A549 (cell line): ENCODE measurements at regions not wholly inside any gene's neighbourhood (a gene's known extent, or its start where the extent isn't known, plus 50 kb on each side); places are given as distances from the start of the nearest gene placed in this dataset.

Source experiments
- ATAC-seq, 2 experiments: fragments of 200-7000 bp in 1 of 2; fragments of >200 bp in 1 of 2; cut with Nextera tagmentation in 1 of 2; cut with Tn5 transposase in 1 of 2; 3 replicates each; pipeline versions ENCODE4 v1.8.0 to v1.9.1; 2018 to 2020; ENCODE audit warnings: mild to moderate bottlenecking in 1 of 2, moderate library complexity in 1 of 2
- CTCF ChIA-PET: fragments of 300-600 bp; sonication (Branson Sonifier 250); formaldehyde crosslinking; extraction: SDS; loops from one replicate; lab custom pipeline; 2021; ENCODE audit warnings: antibody characterized with exemption, inconsistent platforms; lab: Yijun Ruan, JAX
- POLR2A ChIA-PET: fragments of 350-600 bp; formaldehyde crosslinking; extraction: SDS; loops from one replicate; lab custom pipeline; 2021; ENCODE audit warnings: antibody characterized with exemption, inconsistent platforms; lab: Yijun Ruan, JAX
- DNase-seq, 2 experiments: peaks; one replicate each; pipeline versions ENCODE4 v3.0.0 to v3.0.0-alpha.2; 2011 to 2016; ENCODE audit warnings: low read depth in 1 of 2, low spot score in 1 of 2
- FAIRE-seq: peaks from 2 replicates; lab custom pipeline; 2011; peaks lifted over from hg19 to GRCh38; lab: Jason Lieb, UNC
- H3K27ac ChIP-seq, 2 experiments: fragments of >200 bp; sonication (Bioruptor Twin); formaldehyde crosslinking; 3 replicates each; pipeline ENCODE4 v1.5.1; 2016 to 2017
- H3K4me1 ChIP-seq: fragments of >200 bp; sonication (Bioruptor Twin); formaldehyde crosslinking; 3 replicates; pipeline ENCODE4 v1.6.1; 2016
- H3K4me2 ChIP-seq: fragments of >200 bp; sonication (Bioruptor Twin); formaldehyde crosslinking; 3 replicates; pipeline ENCODE4 v1.6.1; 2016
- H3K4me3 ChIP-seq: fragments of >200 bp; sonication (Bioruptor Twin); formaldehyde crosslinking; 3 replicates; pipeline ENCODE4 v1.5.1; 2016
- H3K9me3 ChIP-seq: fragments of >200 bp; sonication (Bioruptor Twin); formaldehyde crosslinking; 3 replicates; pipeline ENCODE4 v1.6.1; 2016
- ATOH8 ChIP-seq: fragments of 250-450 bp; sonication (Bioruptor Pico); IDR thresholded peaks from 2 replicates; pipeline ENCODE4 v1.5.0; 2020; ENCODE audit warnings: low read depth, mild to moderate bottlenecking, moderate library complexity
- BHLHE40 ChIP-seq: IDR thresholded peaks from 2 replicates; pipeline ENCODE4 v1.6.1; 2012; ENCODE audit warnings: low read depth, low read length, inconsistent platforms
- CBX8 ChIP-seq: fragments of 200-600 bp; sonication (generic); IDR thresholded peaks from 2 replicates; pipeline ENCODE4 v1.6.1; 2016
- CEBPB ChIP-seq, 2 experiments: fragments of >200 bp in 1 of 2; sonication (Bioruptor Twin) in 1 of 2; formaldehyde crosslinking in 1 of 2; IDR thresholded peaks; 2 replicates each; pipeline ENCODE4 v1.6.1; 2012 to 2016
- CHD2 ChIP-seq: fragments of 150-350 bp; IDR thresholded peaks from 2 replicates; pipeline ENCODE4 v1.6.1; 2014; ENCODE audit warnings: low read length; ENCODE audit not compliant: partially characterized antibody
- E2F6 ChIP-seq: IDR thresholded peaks from 2 replicates; pipeline ENCODE4 v1.6.1; 2012; ENCODE audit warnings: low read depth, borderline replicate concordance
- EHMT2 ChIP-seq: fragments of 200-600 bp; sonication (generic); IDR thresholded peaks from 2 replicates; pipeline ENCODE4 v1.6.1; 2016; ENCODE audit warnings: antibody characterized with exemption, low read depth, mild to moderate bottlenecking, moderate library complexity
- FOXS1 ChIP-seq: fragments of 250-450 bp; sonication (Bioruptor Pico); IDR thresholded peaks from 2 replicates; pipeline ENCODE4 v1.5.0; 2020; ENCODE audit warnings: mild to moderate bottlenecking, moderate library complexity
- GATA3 ChIP-seq: IDR thresholded peaks from 2 replicates; pipeline ENCODE4 v1.6.1; 2012; ENCODE audit warnings: borderline replicate concordance
- HEYL ChIP-seq: fragments of 250-450 bp; sonication (Bioruptor Pico); IDR thresholded peaks from 2 replicates; pipeline ENCODE4 v1.8.0; 2021; ENCODE audit warnings: mild to moderate bottlenecking, moderate library complexity
- HOXB13 ChIP-seq: fragments of 250-450 bp; sonication (Bioruptor Pico); IDR thresholded peaks from 2 replicates; pipeline ENCODE4 v1.5.0; 2020; ENCODE audit warnings: low read depth, mild to moderate bottlenecking, moderate library complexity
- HOXB5 ChIP-seq: fragments of 250-450 bp; sonication (Bioruptor Pico); IDR thresholded peaks from 2 replicates; pipeline ENCODE4 v1.5.0; 2020; ENCODE audit warnings: mild to moderate bottlenecking, moderate library complexity
- JUNB ChIP-seq: fragments of >200 bp; sonication (Bioruptor Twin); formaldehyde crosslinking; IDR thresholded peaks from 2 replicates; pipeline ENCODE4 v1.6.1; 2016
- KDM1A ChIP-seq: fragments of 200-600 bp; sonication (generic); IDR thresholded peaks from 2 replicates; pipeline ENCODE4 v1.6.1; 2016; ENCODE audit warnings: low read depth, mild to moderate bottlenecking
- MAZ ChIP-seq: fragments of 150-350 bp; IDR thresholded peaks from 2 replicates; pipeline ENCODE4 v1.6.1; 2014; ENCODE audit warnings: antibody characterized with exemption, low read depth, low read length, borderline replicate concordance
- MYC ChIP-seq: IDR thresholded peaks from 2 replicates; pipeline ENCODE4 v1.6.1; 2012; ENCODE audit warnings: mild to moderate bottlenecking, inconsistent platforms, low read length, improper control_type of control experiment, borderline replicate concordance
- NR3C1 ChIP-seq: fragments of >200 bp; sonication (Bioruptor Twin); formaldehyde crosslinking; IDR thresholded peaks from 3 replicates; pipeline ENCODE4 v1.6.1; 2017
- RARB ChIP-seq: fragments of 250-450 bp; sonication (Bioruptor Pico); IDR thresholded peaks from 2 replicates; pipeline ENCODE4 v1.8.0; 2021; ENCODE audit warnings: mild to moderate bottlenecking, moderate library complexity
- RCOR1 ChIP-seq: fragments of 150-350 bp; IDR thresholded peaks from 2 replicates; pipeline ENCODE4 v1.6.1; 2014; ENCODE audit warnings: antibody characterized with exemption, low read length, low read depth
- REST ChIP-seq: fragments of 200-600 bp; sonication (generic); IDR thresholded peaks from 2 replicates; pipeline ENCODE4 v1.6.1; 2016; ENCODE audit warnings: antibody characterized with exemption, mild to moderate bottlenecking, moderate library complexity
- RFX5 ChIP-seq: fragments of 450-650 bp; IDR thresholded peaks from 2 replicates; pipeline ENCODE4 v1.7.1; 2014; ENCODE audit warnings: antibody characterized with exemption, mild to moderate bottlenecking, moderate library complexity
- SMC3 ChIP-seq: fragments of >200 bp; sonication (Bioruptor Twin); formaldehyde crosslinking; IDR thresholded peaks from 3 replicates; pipeline ENCODE4 v1.6.1; 2018; ENCODE audit warnings: inconsistent platforms
- SREBF2 ChIP-seq: fragments of 450-650 bp; IDR thresholded peaks from 2 replicates; pipeline ENCODE4 v1.6.1; 2014; ENCODE audit warnings: mild to moderate bottlenecking, moderate library complexity
- TP53 ChIP-seq: fragments of 250-450 bp; sonication (Bioruptor Pico); IDR thresholded peaks from 2 replicates; pipeline ENCODE4 v1.5.0; 2021; ENCODE audit warnings: mild to moderate bottlenecking, moderate library complexity
- USF2 ChIP-seq: fragments of 450-650 bp; IDR thresholded peaks from 2 replicates; pipeline ENCODE4 v1.6.1; 2014; ENCODE audit warnings: antibody characterized with exemption
- ZC3H11A ChIP-seq: fragments of 450-650 bp; IDR thresholded peaks from 2 replicates; pipeline ENCODE4 v1.6.1; 2014; ENCODE audit warnings: antibody characterized with exemption, mild to moderate bottlenecking
- ZFP36 ChIP-seq: fragments of 450-650 bp; IDR thresholded peaks from 2 replicates; pipeline ENCODE4 v1.6.1; 2014; ENCODE audit warnings: borderline replicate concordance; ENCODE audit not compliant: partially characterized antibody
- ZNF302 ChIP-seq: fragments of 250-450 bp; sonication (Bioruptor Pico); IDR thresholded peaks from 2 replicates; pipeline ENCODE4 v1.9.0; 2021; ENCODE audit warnings: inconsistent platforms, mild to moderate bottlenecking, moderate library complexity
- ZSCAN20 ChIP-seq: fragments of 250-450 bp; sonication (Bioruptor Pico); IDR thresholded peaks from 2 replicates; pipeline ENCODE4 v1.8.0; 2022; ENCODE audit warnings: mild to moderate bottlenecking, moderate library complexity
- WGBS: methylation state at CpG from one replicate; pipeline ENCODE4 v1.1.6; 2017; ENCODE audit errors: missing lambda C conversion rate; 5-methylcytosine and 5-hydroxymethylcytosine counted together

GRCh38 chr1:37135032-37135431 is 100.7 kb upstream of the GRIK3 start:
- WGBS, result 17% methylated on average over 8 of the region's 8 CpGs
- Histone ChIP-seq H3K4me1 (no peaks in the 10 kb centered on the region), H3K27ac (no peak overlapping the region), H3K9me3 (no peaks in the 10 kb centered on the region), H3K4me3 (no peak overlapping the region), H3K4me2 (no peak overlapping the region)
- FAIRE-seq (no peak), DNase-seq (no peak), ATAC-seq (no peak)
- ChIA-PET POLR2A (no interaction called here), CTCF (interaction anchor here (0.6 kb wide), 1 partner anchor 39 kb away, joined by 4 read pairs; no protein-coding TSS in a partner anchor)
- TF ChIP-seq ZFP36 (no peak), HEYL (CRISPR knock-in tag) (no peak), MAZ (no peak), JUNB (no peak), CHD2 (no peak), MYC (no peak), BHLHE40 (no peak), USF2 (no peak), SMC3 (no peak), SREBF2 (no peak), NR3C1 (no peak), KDM1A (no peak), HOXB5 (CRISPR knock-in tag) (no peak)

- Histone ChIP-seq H3K4me2 (no peak overlapping the region), H3K4me1 (no peaks in the 10 kb centered on the region), H3K9me3 (no peaks in the 10 kb centered on the region), H3K27ac (no peak overlapping the region), H3K4me3 (no peak overlapping the region)
- no peak for DNase-seq
- FAIRE-seq, result no peak
- ChIA-PET CTCF (no interaction called here), POLR2A (no interaction called here)
- TF ChIP-seq ZNF302 (CRISPR knock-in tag) (no peak), GATA3 (no peak), SMC3 (no peak), FOXS1 (no peak), ZSCAN20 (CRISPR knock-in tag) (no peak), RCOR1 (no peak), CEBPB (IDR thresholded peaks at IDR 0.05) (no peak), E2F6 (no peak), HEYL (CRISPR knock-in tag) (no peak), ATOH8 (CRISPR knock-in tag) (no peak), TP53 (CRISPR knock-in tag) (no peak), REST (no peak), RFX5 (no peak), HOXB5 (CRISPR knock-in tag) (no peak), CBX8 (no peak), EHMT2 (no peak), MYC (no peak), ZC3H11A (no peak), HOXB13 (CRISPR knock-in tag) (no peak), RARB (no peak)
- ATAC-seq, result no peak
- WGBS, result 6% methylated on average over 7 of the region's 7 CpGs
Measured at GRCh38 chr1:37137014-37137413, 102.7 kb upstream of the GRIK3 start.
